Activated effector memory CD4-positive, alpha-beta T cell treated with Interleukin-2 at 50 U/mL for 16 hours (primary cell): ENCODE measurements at regions not wholly inside any gene's neighbourhood (a gene's known extent, or its start where the extent isn't known, plus 50 kb on each side); places are given as distances from the start of the nearest gene placed in this dataset.
"Not testable (repeated sequence)": the region's sequence is repeated elsewhere in the genome, so short reads cannot be mapped to it uniquely, and the experiment has no call there.

Experiments used
- DNase-seq: peaks from one replicate; pipeline ENCODE4 v3.0.0-alpha.2; 2020

GRCh38 chr19:33866696-33867095 lies 70.0 kb downstream of the KCTD15 start:
- no peak for DNase-seq

DNA sequence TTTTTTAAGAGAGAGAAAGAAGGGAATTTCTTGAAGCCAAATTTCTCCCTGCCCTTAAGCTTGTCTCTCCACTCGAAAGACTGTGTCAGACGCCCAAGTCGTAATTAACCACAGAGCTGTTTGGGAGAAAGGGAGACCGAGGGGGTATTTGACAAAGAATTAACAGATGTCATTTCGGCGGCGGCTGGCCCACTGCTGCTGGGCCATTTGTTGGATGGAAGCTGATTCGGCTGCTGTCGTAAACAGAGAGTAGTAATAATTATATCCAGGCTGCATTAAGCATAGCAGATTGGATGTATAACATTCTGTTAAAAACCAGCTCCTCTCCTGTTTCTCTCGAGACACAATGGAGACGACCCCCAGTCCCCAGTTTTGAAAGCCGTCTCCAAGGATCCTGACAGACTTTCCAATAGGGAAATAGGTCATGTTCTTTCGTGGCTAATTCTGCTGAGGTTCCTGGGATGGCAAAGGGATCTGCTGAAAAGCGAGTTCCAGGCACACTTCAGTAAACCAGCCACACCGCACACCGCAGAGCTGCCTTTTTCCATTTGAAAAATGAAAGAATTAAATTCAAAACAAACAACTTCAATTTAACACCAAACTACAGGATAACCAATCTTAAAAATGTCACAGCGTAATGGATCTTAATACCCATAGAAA lies 71.5 kb downstream of the KCTD15 start:
- DNase-seq = no peak

GRCh38 chr19:33868788-33869412 lies 72.2 kb downstream of the KCTD15 start:
- DNase-seq = no peak

DNA sequence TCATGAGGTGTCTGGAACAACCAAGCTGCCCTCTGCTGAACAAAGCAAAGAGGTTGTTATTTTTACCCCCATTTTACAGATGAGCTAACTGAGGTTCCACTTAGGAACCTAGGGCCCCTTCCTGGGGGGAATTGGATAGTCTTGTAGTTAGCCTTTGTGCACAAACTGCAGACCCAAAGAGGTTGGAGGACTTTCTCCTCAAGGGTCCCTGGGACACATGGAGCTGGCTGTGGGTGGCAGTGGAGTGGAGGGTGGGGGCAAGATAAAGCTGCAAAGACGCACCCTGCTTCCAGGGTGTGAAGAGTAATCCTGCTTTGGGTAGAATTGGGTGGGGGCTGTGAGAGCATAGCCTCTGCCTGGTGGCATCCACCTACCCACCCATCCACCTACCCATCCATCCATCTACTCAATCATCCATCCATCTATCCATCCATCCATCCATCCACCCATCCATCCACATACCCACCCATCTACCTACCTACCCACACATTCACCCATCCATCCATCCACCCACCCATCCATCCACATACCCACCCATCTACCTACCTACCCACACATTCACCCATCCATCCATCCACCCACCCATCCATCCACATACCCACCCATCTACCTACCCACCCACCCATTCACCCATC lies 73.7 kb downstream of the KCTD15 start:
- DNase-seq = not testable (repeated sequence)

DNA sequence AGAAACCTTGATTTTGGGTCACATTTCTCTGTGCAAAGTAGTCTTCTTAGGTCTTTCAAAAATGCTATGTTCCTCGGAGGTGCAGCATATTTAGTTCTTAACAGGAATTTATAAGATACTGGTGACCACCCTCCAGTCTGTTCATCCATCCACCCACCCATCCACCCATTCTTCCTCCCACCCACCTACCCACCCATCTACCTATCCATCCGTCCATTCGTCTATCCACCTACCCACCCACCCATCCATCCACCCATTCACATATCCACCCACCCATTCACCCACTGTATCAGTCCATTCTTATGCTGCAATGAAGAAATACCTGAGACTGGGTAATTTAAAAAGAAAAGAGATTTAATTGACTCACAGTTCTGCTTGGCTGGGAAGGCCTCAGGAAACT lies 74.9 kb downstream of the KCTD15 start:
- DNase-seq = no peak

- DNase-seq = no peak
Observed at GRCh38 chr19:33872445-33873320, 76.0 kb downstream of the KCTD15 start.

- no peak for DNase-seq
Observed at GRCh38 chr19:33875071-33875470, 78.4 kb downstream of the KCTD15 start.

DNA sequence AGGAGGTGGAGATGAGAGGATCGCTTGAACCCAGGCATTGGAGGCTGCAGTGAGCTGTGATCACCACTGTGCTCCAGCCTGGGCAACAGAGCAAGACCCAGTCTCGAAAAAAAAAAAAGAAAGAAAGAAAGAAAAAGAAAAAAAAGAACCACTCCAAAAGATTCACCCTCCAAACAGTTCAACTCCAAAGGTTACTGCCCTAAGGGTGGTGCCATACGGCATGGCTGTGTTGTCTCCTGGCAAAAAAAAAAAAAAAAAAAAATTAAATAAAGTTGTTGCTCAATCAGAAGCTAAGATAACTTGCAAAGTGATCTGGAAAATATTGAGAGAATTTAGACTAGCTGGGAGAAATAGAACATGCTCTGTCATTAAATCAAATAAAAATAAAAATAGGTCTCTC lies 79.5 kb downstream of the KCTD15 start:
- no peak for DNase-seq

- DNase-seq = no peak
Observed at GRCh38 chr19:33878030-33878544, 81.4 kb downstream of the KCTD15 start.

DNA sequence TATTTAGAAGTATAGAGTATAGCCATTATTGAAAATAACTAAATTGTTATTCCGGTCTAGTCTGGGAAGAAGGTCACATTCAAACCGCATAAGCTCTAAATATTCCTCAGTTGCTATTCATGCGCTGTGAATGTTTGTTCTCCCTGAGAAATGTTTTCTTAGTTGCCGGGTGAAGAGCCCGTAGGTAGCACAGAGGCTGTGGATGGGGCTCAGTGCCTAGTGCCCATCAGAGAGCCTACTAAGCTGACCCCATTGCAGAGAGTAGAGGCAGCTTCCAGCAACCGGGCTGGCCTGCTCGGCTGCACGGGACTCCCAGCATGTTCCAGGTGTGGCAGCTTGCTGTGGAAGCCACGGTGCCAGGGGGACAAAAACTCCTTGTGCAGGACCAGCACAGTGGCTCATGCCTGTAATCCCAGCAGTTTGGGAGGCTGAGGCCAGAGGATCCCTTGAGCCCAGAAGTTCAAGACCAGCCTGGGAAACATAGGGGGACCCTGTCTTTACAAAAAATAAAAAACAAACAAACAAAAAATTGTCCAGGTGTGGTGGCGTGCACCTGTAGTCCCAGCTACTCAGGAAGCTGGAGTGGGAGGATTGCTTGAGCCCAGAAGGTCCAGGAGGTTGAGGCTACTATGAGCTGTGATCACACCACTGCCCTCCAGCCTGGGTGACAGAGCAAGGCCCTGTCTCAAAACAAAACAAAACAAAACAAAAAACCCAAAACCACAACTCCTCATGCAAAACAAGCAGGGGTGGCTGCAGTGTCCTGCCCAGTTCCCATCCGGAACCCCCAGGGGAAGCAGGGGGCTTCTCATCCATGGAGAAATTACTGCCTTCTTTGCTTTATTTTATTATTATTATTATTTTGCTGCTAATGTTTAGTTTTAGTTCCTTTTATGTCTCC lies 82.5 kb downstream of the KCTD15 start:
- no peak for DNase-seq

DNA sequence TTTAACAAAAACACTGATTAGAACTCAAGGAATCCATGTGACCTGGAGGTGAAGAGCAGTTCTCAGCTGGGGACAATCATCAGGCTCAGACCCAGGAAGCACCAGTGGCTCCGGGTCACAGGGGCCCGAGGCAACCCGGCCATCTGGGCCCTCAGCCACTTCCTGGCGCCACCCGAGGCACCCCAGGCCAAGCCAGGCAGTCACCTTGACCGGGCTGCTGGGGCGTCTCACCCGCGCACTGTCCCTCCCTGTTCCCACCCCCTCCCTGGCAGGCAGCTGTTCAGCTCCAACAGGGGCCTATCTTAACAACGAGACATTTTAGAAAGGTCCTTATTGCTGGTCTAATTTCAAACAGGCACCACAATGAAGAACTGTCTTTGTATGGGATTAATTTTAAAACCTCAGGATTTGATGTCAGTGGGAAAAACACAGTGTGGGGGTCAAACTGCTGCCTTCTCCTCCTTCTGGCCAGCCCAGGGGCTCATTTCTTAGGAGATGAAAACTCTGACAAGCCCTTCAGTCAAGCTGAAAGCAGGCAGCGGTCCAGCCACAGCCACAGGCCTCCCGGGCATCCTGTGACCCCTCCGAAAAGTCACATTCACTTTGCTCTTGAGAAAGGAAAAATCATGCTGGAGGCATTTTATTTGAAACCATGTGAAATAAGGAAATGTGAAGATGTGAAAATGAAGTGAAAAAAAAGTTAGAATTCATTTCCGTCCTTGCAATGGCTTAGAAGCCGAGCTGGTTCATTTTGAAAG lies 83.3 kb downstream of the KCTD15 start:
- DNase-seq = no peak

- DNase-seq = no peak
Observed at GRCh38 chr19:33883859-33884519, 87.3 kb downstream of the KCTD15 start.

DNA sequence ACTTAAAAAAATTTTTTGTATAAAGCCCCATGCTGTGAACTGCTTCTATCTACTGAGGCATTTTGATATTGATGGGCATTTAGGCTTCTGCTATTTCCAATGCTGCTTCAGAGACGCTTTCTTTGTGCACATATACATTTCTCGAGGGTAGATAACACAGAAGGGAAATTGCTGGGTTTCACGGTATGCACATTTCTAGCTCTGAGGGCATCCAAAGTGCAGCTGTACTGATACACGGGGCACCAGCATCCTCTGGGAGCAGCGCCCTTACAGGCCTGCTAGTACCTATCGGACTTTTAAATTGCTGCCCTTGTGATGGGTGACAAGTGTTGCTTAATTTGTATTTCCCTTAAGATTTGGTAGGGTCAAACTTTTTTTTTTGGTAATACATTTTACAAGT lies 88.6 kb downstream of the KCTD15 start:
- no peak for DNase-seq

GRCh38 chr19:33887891-33888290 lies 91.2 kb downstream of the KCTD15 start:
- DNase-seq = no peak

DNA sequence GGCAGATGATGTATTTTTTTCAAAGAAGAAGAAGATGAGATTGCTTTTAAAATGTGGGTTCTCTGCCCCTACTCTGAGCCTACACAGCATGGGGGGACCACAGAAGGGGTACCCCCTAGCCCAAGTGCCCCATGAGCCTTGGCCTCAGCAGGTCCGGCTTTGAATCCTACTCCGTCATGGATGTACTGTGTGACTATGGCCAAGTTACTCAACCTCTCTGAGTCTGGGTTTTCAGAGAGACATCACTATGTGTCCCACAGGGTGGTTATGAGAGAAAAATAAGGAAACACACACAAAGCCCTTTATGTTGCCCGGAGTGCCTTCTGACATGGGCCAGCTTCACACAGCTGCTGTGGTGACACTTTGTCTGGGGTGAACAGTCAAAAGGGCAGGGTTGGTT lies 92.0 kb downstream of the KCTD15 start:
- no peak for DNase-seq

- DNase-seq = no peak
Observed at GRCh38 chr19:33890569-33890968, 93.9 kb downstream of the KCTD15 start.

DNA sequence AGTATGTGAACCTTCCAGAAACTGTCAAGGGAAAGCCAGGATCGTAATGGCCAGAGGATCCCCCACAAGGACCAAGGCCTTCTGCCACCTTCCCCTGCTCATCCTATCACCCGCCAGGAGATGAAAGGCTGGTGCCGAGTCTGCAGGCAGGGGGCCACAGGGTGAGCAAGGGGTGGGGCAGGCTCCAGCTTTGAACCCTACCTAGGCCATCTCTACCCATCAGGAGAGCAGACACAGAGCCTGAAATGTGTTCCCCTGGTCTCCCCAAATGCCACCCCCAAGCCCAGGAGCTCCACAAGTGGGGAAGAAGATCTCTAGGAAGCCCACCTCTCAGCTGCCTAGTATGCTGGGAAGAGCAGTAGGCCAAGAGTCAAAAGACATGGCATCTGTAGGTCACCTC lies 95.1 kb downstream of the KCTD15 start:
- no peak for DNase-seq

- no peak for DNase-seq
Observed at GRCh38 chr19:33894787-33895186, 98.1 kb downstream of the KCTD15 start.

DNA sequence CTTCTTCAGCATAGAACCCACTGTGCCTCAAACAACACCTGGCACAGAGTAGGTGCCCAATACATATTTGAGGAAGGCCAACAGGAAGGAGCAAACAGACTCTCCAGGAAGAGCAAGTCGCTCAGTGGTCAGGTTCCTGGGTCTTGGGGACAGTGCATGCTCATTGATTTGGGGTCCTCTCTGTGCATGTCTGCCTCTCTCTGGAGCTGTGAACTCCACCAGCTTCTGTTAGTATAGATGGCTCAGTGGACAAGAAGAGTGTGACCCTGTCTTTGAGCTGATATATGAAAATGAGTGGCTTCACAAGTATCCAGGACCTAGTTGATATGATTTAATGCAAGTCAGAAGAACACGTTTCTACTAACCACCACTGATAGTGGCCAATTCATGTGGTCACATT lies 98.7 kb downstream of the KCTD15 start:
- DNase-seq = no peak

DNA sequence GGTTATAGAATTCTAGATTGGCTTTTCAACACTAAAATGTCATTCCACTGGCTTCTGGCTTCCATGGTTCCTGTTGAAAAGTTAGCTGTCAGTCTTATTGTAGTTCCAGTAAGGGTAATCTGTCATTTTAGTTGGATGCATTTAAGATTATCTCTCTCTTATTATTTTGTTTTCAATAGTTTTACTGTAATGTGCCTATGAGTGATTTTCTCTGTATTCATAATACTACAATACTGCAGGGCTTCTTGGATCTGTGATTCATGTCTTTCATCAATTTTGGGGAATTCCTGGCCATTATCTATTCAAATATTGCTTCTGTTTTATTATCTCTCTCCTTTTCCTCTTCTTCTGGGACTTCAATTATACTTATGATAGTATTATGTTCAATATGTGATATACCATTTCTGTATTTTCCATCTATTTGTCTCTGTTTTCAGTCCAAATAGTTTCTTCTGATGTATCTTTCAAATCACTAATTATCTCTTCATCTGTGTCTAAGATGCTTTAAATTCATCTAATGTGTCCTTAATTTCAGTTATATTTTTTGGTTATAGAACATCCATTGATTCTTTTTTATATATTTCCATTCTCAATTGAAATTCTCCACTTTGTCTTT lies 101.5 kb downstream of the KCTD15 start:
- no peak for DNase-seq
